ENCODE measurements at regions not wholly inside any gene's neighbourhood (a gene's known extent, or its start where the extent isn't known, plus 50 kb on each side); places are given as distances from the start of the nearest gene placed in this dataset.

GRCh38 chr20:16947479-16947878 lies 199.3 kb downstream of the OTOR start:
- no peak for DNase-seq

- no peak for DNase-seq
Observed at GRCh38 chr20:16951876-16952275, 203.7 kb downstream of the OTOR start.

DNA sequence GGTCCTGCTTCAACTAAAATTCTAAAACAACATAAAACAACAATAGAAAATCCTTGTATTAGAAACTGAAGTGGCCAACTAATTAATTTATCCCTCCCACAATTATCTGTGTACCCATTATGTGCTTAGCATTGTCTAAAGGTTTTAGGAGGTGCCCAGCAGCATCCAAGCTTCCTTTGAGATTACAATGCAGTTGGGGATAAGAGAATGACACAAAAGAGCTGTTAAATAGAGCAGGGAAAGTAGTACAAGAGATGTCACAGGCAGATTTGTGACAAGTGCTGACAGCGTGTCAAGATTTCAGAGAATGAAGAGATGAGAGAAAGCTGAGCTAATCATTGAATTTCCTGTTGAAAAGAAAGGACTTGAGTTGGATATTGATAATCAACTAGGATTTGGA lies 204.8 kb downstream of the OTOR start:
- no peak for DNase-seq

DNA sequence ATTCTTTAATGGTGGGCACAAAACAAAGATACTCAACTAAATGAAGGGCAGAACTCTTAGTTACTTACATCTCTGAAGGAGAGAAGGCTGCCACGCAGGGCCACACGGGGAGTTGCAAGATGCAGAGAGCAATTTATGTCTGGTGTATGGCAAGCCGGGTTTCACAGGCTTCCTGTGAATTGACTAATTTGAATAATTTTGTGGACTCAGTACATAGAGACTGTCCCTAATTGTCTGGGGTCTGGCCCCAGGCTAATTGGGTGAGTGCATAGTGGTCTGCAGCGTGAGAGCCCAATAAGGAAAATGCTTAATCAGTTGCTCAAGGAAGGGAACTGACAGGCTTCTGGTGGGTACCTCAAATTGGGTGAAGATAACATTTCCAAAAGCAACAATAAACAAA lies 205.7 kb downstream of the OTOR start:
- no peak for DNase-seq

DNA sequence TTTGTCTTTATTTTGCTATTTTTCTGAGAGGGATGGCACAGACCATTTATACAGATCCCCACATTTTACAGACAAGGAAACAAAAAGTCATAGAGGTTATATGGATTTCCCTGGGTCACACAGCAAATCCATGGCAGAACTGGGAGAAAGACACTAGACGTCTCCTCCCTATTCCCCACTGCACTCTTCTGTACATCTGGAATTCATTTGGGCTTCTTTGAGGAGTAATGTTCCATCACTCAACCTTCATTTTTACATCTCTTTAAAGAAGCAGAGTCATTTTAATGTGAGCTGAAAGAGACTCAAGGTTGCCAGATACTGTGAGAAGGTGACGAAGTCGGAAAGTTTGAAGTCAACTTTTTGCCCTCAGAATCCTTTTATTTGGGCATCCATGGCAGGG lies 207.3 kb downstream of the OTOR start:
- no peak for DNase-seq

DNA sequence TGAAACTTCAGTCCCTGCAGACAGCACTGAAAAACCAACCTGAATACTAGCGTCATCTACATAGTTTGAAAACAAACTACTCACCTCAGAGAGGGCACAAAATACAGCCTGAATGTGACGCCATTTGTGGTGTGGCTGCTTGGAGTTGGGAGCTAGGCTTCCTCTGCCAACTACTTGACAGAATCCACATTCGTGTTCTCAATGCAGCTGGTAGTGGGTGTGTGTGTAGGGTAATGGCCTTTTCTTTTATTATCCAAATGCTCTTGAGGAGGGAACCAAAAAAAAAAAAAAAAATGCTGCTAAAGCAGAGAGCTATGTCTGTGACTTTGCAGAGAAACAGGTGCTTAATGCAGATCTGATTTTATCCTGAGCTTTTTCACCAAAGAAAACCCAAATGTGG lies 207.8 kb downstream of the OTOR start:
- no peak for DNase-seq

DNA sequence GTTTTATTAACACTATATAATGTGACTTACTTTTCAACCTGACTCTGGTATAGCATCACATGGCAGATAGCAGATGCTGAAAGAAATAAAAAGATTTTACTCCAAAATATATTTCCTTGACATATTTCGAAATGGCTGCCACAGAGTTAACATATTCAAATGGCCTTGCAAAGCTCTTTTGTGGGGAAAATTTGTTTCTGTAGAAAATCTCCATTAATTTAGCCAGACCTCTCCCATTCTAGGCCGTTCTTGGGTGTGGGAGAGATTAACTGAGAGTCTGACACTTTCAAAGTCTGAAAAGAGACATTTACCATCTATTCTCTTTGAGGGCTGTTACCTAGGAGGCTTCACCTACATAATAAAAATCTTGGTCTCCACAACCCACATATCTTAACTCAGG lies 217.2 kb downstream of the OTOR start:
- no peak for DNase-seq

DNA sequence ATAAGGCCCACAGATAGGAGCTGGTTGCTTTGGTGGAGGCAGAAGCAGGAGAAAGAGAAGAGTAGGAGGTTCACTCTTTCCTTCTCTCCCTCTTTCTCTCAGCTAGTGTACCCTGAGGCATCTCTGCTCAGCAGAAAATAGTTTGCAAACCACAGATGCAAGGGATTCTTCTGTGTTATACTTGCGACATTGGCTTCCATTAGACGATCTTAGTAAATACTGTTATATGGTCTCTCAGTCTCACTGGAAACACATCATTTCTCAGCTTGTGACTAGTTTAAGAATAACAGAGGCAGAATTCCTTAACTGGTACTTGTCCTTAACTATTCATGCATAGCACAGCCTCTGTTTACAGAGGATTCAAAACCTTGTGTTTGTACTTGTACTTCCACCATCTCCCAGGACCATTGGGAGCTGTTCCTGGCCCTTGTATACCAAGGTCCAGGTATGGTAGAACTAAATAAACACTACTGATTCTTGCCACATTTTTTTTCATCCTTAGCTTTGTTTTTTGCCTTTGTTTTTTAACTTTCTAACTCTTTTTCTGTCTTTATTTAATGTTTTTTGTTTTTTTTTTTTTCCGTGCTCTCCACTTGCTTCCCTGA lies 218.2 kb downstream of the OTOR start:
- DNase-seq: no peak

DNA sequence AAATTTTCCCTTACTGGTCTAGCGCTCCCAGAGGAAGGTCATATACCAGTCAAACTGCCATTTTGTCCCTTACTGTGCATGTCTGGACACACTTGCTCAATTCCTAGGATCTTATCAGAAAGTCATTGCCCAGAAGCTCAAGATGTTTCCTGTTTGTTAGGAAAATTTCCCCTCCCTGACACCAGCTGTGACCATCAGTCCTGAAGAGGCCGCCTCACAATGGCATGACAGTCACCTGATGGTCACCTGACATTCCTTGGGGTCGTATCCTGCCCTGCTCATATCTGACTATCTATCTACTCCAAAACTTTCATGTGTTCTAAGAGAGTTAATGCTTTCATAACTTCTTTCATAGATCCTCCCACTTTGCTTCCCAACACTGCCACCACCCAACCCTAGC lies 219.9 kb downstream of the OTOR start:
- no peak for DNase-seq

GRCh38 chr20:16970776-16971175 lies 222.6 kb downstream of the OTOR start:
- DNase-seq: no peak

- no peak for DNase-seq
Observed at GRCh38 chr20:16974080-16974854, 226.1 kb downstream of the OTOR start.

DNA sequence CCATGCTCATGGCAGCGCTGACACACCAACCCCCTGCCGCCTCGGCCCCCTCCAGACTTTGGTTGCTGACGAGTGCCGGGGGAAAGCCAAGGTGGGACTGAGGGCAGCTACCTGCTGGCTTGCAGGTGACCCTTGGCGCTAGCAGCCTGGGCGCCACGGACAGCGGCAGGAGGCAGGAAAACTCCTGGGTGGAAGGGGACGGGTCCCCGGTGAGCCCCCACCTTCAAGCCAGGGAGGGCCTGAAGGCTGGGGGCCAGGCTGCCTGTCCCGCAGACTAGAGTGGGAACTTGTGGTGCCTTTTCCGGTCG lies 226.7 kb downstream of the OTOR start:
- no peak for DNase-seq

- DNase-seq: no peak
Observed at GRCh38 chr20:16975682-16976081, 227.5 kb downstream of the OTOR start.

- no peak for DNase-seq
Observed at GRCh38 chr20:16978497-16978896, 230.3 kb downstream of the OTOR start.

- no peak for DNase-seq
Observed at GRCh38 chr20:16982091-16982726, 234.1 kb downstream of the OTOR start.

DNA sequence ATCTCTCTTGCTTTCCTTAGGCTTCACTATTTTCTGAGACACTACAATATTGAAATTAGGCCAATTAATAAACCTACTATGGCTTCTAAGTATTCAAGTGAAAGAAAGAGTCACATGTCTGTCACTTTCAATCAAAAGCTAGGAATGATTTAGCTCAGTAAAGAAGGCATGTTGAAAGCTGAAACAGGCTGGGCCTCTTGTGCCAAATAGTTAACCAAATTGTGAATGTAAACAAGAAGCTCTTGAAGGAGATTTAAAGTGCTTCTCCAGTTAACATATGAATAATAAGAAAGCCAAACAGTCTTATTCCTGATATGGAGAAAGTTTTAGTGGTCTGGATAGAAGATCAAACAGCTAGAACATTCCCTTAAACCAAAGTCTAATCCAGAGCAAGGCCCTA lies 236.3 kb downstream of the OTOR start:
- no peak for DNase-seq

- DNase-seq: no peak
Observed at GRCh38 chr20:17003170-17003870, 223.5 kb upstream of the PCSK2 start.

DNA sequence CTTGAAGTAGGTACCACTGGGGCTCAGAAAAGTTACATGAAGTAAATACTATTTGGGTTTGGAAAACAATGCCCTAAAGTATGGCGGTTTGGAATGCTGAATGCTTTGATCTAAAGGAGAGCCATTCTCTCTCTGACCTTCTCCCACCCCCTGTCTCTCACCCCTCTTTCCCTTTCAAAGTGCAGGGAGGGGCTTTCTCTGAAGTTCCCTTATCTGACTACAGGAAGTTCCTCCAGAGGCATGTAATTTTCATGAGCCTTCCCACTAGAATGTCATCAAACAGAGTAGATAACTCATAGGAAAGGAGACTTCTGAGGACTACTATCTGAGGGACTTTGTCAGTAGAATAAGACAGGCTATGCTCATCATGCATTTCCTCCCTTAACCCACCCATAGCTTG lies 216.7 kb upstream of the PCSK2 start:
- no peak for DNase-seq

- no peak for DNase-seq
Observed at GRCh38 chr20:17012546-17013226, 214.2 kb upstream of the PCSK2 start.

- no peak for DNase-seq
Observed at GRCh38 chr20:17014217-17014616, 212.6 kb upstream of the PCSK2 start.

GRCh38 chr20:17014756-17015366 lies 212.0 kb upstream of the PCSK2 start:
- DNase-seq: no peak

DNA sequence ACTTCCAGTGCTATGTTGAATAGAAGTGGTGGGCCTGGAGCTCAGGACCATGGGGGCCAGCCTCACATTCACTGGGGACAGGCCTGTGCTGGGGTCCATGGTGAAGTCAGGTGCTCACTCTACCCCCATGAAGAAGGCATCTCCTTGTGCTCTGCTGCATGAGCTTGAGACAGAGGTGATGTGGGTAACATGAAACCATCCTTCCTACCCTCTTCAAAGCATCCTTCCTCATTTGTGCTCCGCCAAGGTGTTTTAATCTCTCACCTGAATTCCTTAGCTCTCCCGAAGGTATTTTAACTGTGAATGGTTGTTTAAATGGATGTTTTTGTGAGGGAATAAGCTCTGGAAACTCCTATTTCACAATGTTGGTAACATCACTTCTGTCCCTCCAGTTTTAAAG lies 209.6 kb upstream of the PCSK2 start:
- DNase-seq: no peak

GRCh38 chr20:17021481-17021880 lies 205.4 kb upstream of the PCSK2 start:
- DNase-seq: no peak
